GM20000 (cell line): ENCODE measurements at regions not wholly inside any gene's neighbourhood (a gene's known extent, or its start where the extent isn't known, plus 50 kb on each side); places are given as distances from the start of the nearest gene placed in this dataset.

ENCODE experiments used
- DNase-seq: peaks from one replicate; pipeline ENCODE4 v3.0.0; 2012; ENCODE audit warnings: low spot score
- CTCF ChIP-seq: IDR thresholded peaks from 2 replicates; pipeline ENCODE4 v1.5.1; 2012; ENCODE audit warnings: mild to moderate bottlenecking, control low read depth; ENCODE audit errors: extremely low read depth, missing control alignments

GRCh38 chr6:126618639-126619343 lies 278.9 kb downstream of the CENPW start:
- DNase-seq: no peak
- no peak for TF ChIP-seq CTCF

GRCh38 chr6:126620719-126621118 lies 280.8 kb downstream of the CENPW start:
- DNase-seq: no peak
- no peak for TF ChIP-seq CTCF

GRCh38 chr6:126625019-126625418 lies 285.1 kb downstream of the CENPW start:
- no peak for DNase-seq
- no peak for TF ChIP-seq CTCF

- DNase-seq: no peak
- TF ChIP-seq CTCF: peak; percentile 19
These were observed 288.2 kb downstream of the CENPW start for GRCh38 chr6:126628125-126628524.

- DNase-seq: no peak
- TF ChIP-seq CTCF: no peak
These were observed 291.4 kb downstream of the CENPW start for GRCh38 chr6:126631363-126631762.

- TF ChIP-seq CTCF: no peak
- no peak for DNase-seq
These were observed 292.4 kb downstream of the CENPW start for GRCh38 chr6:126632271-126632670.

- DNase-seq: no peak
- TF ChIP-seq CTCF: no peak
These were observed 293.5 kb downstream of the CENPW start for GRCh38 chr6:126633373-126633772.
